ENCODE measurements at regions not wholly inside any gene's neighbourhood (a gene's known extent, or its start where the extent isn't known, plus 50 kb on each side); places are given as distances from the start of the nearest gene placed in this dataset.

DNA sequence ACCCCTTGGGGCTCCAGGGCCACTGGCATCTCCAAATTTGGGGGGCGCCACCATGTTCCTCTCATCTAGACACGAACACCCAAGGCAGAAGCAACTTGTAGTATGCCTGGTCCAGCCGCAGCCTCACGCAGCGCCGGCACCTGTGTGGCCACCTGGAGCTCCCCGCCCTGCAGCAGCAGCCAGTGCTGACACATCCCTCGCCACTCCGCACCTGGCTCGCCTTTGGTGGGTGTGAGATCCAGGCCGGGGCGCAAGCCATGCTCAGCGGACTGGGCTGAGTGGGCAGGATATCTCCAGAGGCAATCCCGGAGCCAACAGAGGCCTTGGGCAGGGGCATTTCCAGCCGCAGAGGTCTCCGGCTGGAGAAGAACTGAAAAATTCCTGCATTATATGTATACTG lies 1563.7 kb downstream of the NCAM2 start:
- no peak for TF ChIP-seq CTCF (IDR thresholded peaks at IDR 0.05; ENCODE audit: low read depth, low read length)
- TF ChIP-seq EZH2phosphoT487 (IDR thresholded peaks at IDR 0.05; ENCODE audit: low read depth), result no peak
- no peaks in the 10 kb centered on the region for H3K9me3 ChIP-seq (ENCODE audit: insufficient read depth, low read length)

GRCh38 chr21:22573834-22574233 lies 1575.6 kb downstream of the NCAM2 start:
- Histone ChIP-seq H3K79me2 (ENCODE audit: low read length) (no peaks in the 10 kb centered on the region), H3K9me3 (ENCODE audit: insufficient read depth, low read length) (no peaks in the 10 kb centered on the region), H2AFZ (ENCODE audit: low read depth, low read length) (no peak overlapping the region), H3K36me3 (replicated peaks; ENCODE audit: low read depth, low read length) (no peaks in the 10 kb centered on the region), H4K20me1 (ENCODE audit: insufficient read depth, low read length) (no peaks in the 10 kb centered on the region), H3K4me3 (ENCODE audit: low read length) (no peak overlapping the region), H3K9ac (ENCODE audit: low read length) (no peak overlapping the region), H3K27ac (ENCODE audit: low read length) (no peak overlapping the region), H3K4me2 (ENCODE audit: low read length) (no peak overlapping the region), H3K27me3 (ENCODE audit: low read depth, low read length) (no peaks in the 10 kb centered on the region), H3K4me1 (ENCODE audit: low read length) (no peaks in the 10 kb centered on the region)
- TF ChIP-seq EZH2phosphoT487 (IDR thresholded peaks at IDR 0.05; ENCODE audit: low read depth) (no peak), CTCF (IDR thresholded peaks at IDR 0.05; ENCODE audit: low read depth, low read length) (no peak)

More for the DNA sequence above, 1563.7 kb downstream of the NCAM2 start:
- Histone ChIP-seq H3K4me1 (ENCODE audit: low read length) (no peaks in the 10 kb centered on the region), H3K27me3 (ENCODE audit: low read depth, low read length) (no peaks in the 10 kb centered on the region), H3K4me2 (ENCODE audit: low read length) (no peak overlapping the region), H3K36me3 (replicated peaks; ENCODE audit: low read depth, low read length) (no peaks in the 10 kb centered on the region), H3K9ac (ENCODE audit: low read length) (no peak overlapping the region), H3K79me2 (ENCODE audit: low read length) (no peaks in the 10 kb centered on the region), H3K27ac (ENCODE audit: low read length) (no peak overlapping the region), H3K4me3 (ENCODE audit: low read length) (no peak overlapping the region), H2AFZ (ENCODE audit: low read depth, low read length) (no peak overlapping the region), H4K20me1 (ENCODE audit: insufficient read depth, low read length) (no peaks in the 10 kb centered on the region)

GRCh38 chr21:22575165-22575584 lies 1577.0 kb downstream of the NCAM2 start:
- H3K4me2 ChIP-seq (ENCODE audit: low read length), result peak overlapping the region; percentile 82
- H3K27ac ChIP-seq (ENCODE audit: low read length), result no peak overlapping the region
- peak overlapping the region; percentile 77 for H3K4me3 ChIP-seq (ENCODE audit: low read length)

GRCh38 chr21:22579741-22580140 lies 1581.5 kb downstream of the NCAM2 start:
- H3K9me3 ChIP-seq (ENCODE audit: insufficient read depth, low read length), result no peaks in the 10 kb centered on the region
- no peak overlapping the region for H2AFZ ChIP-seq (ENCODE audit: low read depth, low read length)
- no peak overlapping the region for H3K4me2 ChIP-seq (ENCODE audit: low read length)
- no peaks in the 10 kb centered on the region for H4K20me1 ChIP-seq (ENCODE audit: insufficient read depth, low read length)
- H3K36me3 ChIP-seq (replicated peaks; ENCODE audit: low read depth, low read length), result no peaks in the 10 kb centered on the region
- TF ChIP-seq CTCF (IDR thresholded peaks at IDR 0.05; ENCODE audit: low read depth, low read length) (no peak), EZH2phosphoT487 (IDR thresholded peaks at IDR 0.05; ENCODE audit: low read depth) (no peak)
- no peak overlapping the region for H3K4me3 ChIP-seq (ENCODE audit: low read length)
- H3K79me2 ChIP-seq (ENCODE audit: low read length), result no peaks in the 10 kb centered on the region
- H3K27me3 ChIP-seq (ENCODE audit: low read depth, low read length), result no peaks in the 10 kb centered on the region
- H3K4me1 ChIP-seq (ENCODE audit: low read length), result no peaks in the 10 kb centered on the region
- no peak overlapping the region for H3K27ac ChIP-seq (ENCODE audit: low read length)
- H3K9ac ChIP-seq (ENCODE audit: low read length), result no peak overlapping the region

More at GRCh38 chr21:22575165-22575584, 1577.0 kb downstream of the NCAM2 start:
- H3K36me3 ChIP-seq (replicated peaks; ENCODE audit: low read depth, low read length), result no peaks in the 10 kb centered on the region
- TF ChIP-seq EZH2phosphoT487 (IDR thresholded peaks at IDR 0.05; ENCODE audit: low read depth) (no peak), CTCF (IDR thresholded peaks at IDR 0.05; ENCODE audit: low read depth, low read length) (peak; percentile 75)
- peak overlapping the region; percentile 60 for H3K9ac ChIP-seq (ENCODE audit: low read length)
- no peaks in the 10 kb centered on the region for H4K20me1 ChIP-seq (ENCODE audit: insufficient read depth, low read length)
- H3K4me1 ChIP-seq (ENCODE audit: low read length), result no peaks in the 10 kb centered on the region
- H3K9me3 ChIP-seq (ENCODE audit: insufficient read depth, low read length), result no peaks in the 10 kb centered on the region
- no peaks in the 10 kb centered on the region for H3K27me3 ChIP-seq (ENCODE audit: low read depth, low read length)
- no peaks in the 10 kb centered on the region for H3K79me2 ChIP-seq (ENCODE audit: low read length)
- H2AFZ ChIP-seq (ENCODE audit: low read depth, low read length), result peak overlapping the region; percentile 94

All from OCI-LY3 (cell line).